ENCODE measurements at regions not wholly inside any gene's neighbourhood (a gene's known extent, or its start where the extent isn't known, plus 50 kb on each side); places are given as distances from the start of the nearest gene placed in this dataset.

GRCh38 chr6:14789996-14790395, 455.9 kb upstream of the JARID2 start:
- ChIA-PET CTCF (interaction anchor here (0.8 kb wide), 1 partner anchor 335 kb away, joined by 3 read pairs; no protein-coding TSS in a partner anchor), SMC1A (ENCODE audit: uncharacterized antibody, unreplicated experiment) (interaction anchor here (1.0 to 1.3 kb wide), 3 partner anchors 16 to 79 kb away, joined by 3 to 4 read pairs (median 3); no protein-coding TSS in a partner anchor), RAD21 (ENCODE audit: unreplicated experiment) (no interaction called here), POLR2A (no interaction called here)
- intact Hi-C loops (cut with micrococcal nuclease; ENCODE audit: unreplicated experiment) (no loop called here), in situ Hi-C loops (cut with MboI) (no loop called here)
- BruUV-seq (replicated peaks), result no TSS peak
- Histone ChIP-seq H3K79me2 (ENCODE audit: control insufficient read depth, insufficient read depth, low read length) (no peaks in the 10 kb centered on the region), H3K27ac (ENCODE audit: control insufficient read depth, insufficient read depth) (no peak overlapping the region), H3K4me3 (no peak overlapping the region), H3K36me3 (ENCODE audit: control insufficient read depth in 2 of 2, insufficient read depth in 2 of 2, low read length in 1 of 2) (no peaks in the 10 kb centered on the region), H3K9ac (ENCODE audit: control insufficient read depth, insufficient read depth, low read length) (no peak overlapping the region), H3K4me1 (ENCODE audit: control insufficient read depth, insufficient read depth, low read length) (peaks cover 7% of the 10 kb centered on the region; the same call in 1 of the 2 replicates), H3K4me2 (ENCODE audit: control insufficient read depth, insufficient read depth) (no peak overlapping the region), H3K9me3 (replicated peaks; ENCODE audit: control insufficient read depth, insufficient read depth, low read length) (no peaks in the 10 kb centered on the region), H4K20me1 (ENCODE audit: control insufficient read depth, insufficient read depth) (no peaks in the 10 kb centered on the region), H2AFZ (ENCODE audit: control insufficient read depth, low read depth, low read length) (no peak overlapping the region), H3K27me3 (replicated peaks in 1 of 2; ENCODE audit: control insufficient read depth in 2 of 2, insufficient read depth in 2 of 2, low read length in 1 of 2) (no peaks in the 10 kb centered on the region)
- ATAC-seq, result no peak
- DNase-seq (ENCODE audit: low read depth, low spot score), result no peak
- no peak for TF ChIP-seq KDM1A (IDR thresholded peaks at IDR 0.05; ENCODE audit: borderline replicate concordance)
- TF ChIP-seq IRF4 (IDR thresholded peaks at IDR 0.05; ENCODE audit: low read depth, low read length), result no peak
- TF ChIP-seq NR2C2 (IDR thresholded peaks at IDR 0.05; ENCODE audit: borderline replicate concordance, control insufficient read depth, insufficient read length, low read depth), result no peak
- TF ChIP-seq ETV6 (conservative IDR thresholded peaks at IDR 0.05 in 1 of 2, IDR thresholded peaks at IDR 0.05 in 1 of 2; ENCODE audit: borderline replicate concordance in 1 of 2, low read depth in 1 of 2), result no peak
- TF ChIP-seq CEBPB (IDR thresholded peaks at IDR 0.05; ENCODE audit: borderline replicate concordance in 1 of 2, low read depth in 2 of 2, low read length in 2 of 2), result no peak
- no peak for TF ChIP-seq ZNF592 (IDR thresholded peaks at IDR 0.05)
- no peak for TF ChIP-seq USF1 (IDR thresholded peaks at IDR 0.05; ENCODE audit: borderline replicate concordance, extremely low read length, insufficient read depth, low read depth, low read length)
- TF ChIP-seq MEF2B (IDR thresholded peaks at IDR 0.05; ENCODE audit: partially characterized antibody, poor library complexity, severe bottlenecking), result no peak
- no peak for TF ChIP-seq STAT1 (conservative IDR thresholded peaks at IDR 0.05)
- no peak for TF ChIP-seq ATF7 (IDR thresholded peaks at IDR 0.05; ENCODE audit: low read depth)
- no peak for TF ChIP-seq GABPA (IDR thresholded peaks at IDR 0.05; ENCODE audit: low read depth)
- TF ChIP-seq FOS (IDR thresholded peaks at IDR 0.05; ENCODE audit: borderline replicate concordance, extremely low read depth, insufficient read length), result no peak
- no peak for TF ChIP-seq BRCA1 (IDR thresholded peaks at IDR 0.05; ENCODE audit: low read depth, low read length)
- no peak for TF ChIP-seq CREM (IDR thresholded peaks at IDR 0.05; ENCODE audit: low read depth)
- TF ChIP-seq JUND (IDR thresholded peaks at IDR 0.05; ENCODE audit: low read depth, low read length), result no peak
- TF ChIP-seq BMI1 (IDR thresholded peaks at IDR 0.05; ENCODE audit: borderline replicate concordance), result no peak
- TF ChIP-seq, protein P1, sequence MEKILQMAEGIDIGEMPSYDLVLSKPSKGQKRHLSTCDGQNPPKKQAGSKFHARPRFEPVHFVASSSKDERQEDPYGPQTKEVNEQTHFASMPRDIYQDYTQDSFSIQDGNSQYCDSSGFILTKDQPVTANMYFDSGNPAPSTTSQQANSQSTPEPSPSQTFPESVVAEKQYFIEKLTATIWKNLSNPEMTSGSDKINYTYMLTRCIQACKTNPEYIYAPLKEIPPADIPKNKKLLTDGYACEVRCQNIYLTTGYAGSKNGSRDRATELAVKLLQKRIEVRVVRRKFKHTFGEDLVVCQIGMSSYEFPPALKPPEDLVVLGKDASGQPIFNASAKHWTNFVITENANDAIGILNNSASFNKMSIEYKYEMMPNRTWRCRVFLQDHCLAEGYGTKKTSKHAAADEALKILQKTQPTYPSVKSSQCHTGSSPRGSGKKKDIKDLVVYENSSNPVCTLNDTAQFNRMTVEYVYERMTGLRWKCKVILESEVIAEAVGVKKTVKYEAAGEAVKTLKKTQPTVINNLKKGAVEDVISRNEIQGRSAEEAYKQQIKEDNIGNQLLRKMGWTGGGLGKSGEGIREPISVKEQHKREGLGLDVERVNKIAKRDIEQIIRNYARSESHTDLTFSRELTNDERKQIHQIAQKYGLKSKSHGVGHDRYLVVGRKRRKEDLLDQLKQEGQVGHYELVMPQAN (conservative IDR thresholded peaks at IDR 0.05), result no peak
- no peak for FAIRE-seq
- WGBS (ENCODE audit: insufficient coverage, insufficient replicate concordance, low lambda C conversion rate, missing lambda C conversion rate), result 68% methylated on average over 4 of the region's 4 CpGs

All from GM12878 (cell line).